NB4 (cell line): ENCODE measurements at regions not wholly inside any gene's neighbourhood (a gene's known extent, or its start where the extent isn't known, plus 50 kb on each side); places are given as distances from the start of the nearest gene placed in this dataset.

Experiments used
- POLR2A ChIP-seq: IDR thresholded peaks from 2 replicates; pipeline ENCODE4 v1.6.1; 2011; ENCODE audit warnings: mild to moderate bottlenecking; ENCODE audit not compliant: insufficient read length; ENCODE audit errors: extremely low read depth
- TF ChIP-seq, protein P1 (sequence below): IDR thresholded peaks from one replicate; pipeline ENCODE4 v1.5.1; 2012; ENCODE audit warnings: low read depth, low read length
- TF ChIP-seq, protein P2 (sequence below): IDR thresholded peaks from 2 replicates; pipeline ENCODE4 v1.6.1; 2011; ENCODE audit warnings: low read depth, low read length

DNA sequence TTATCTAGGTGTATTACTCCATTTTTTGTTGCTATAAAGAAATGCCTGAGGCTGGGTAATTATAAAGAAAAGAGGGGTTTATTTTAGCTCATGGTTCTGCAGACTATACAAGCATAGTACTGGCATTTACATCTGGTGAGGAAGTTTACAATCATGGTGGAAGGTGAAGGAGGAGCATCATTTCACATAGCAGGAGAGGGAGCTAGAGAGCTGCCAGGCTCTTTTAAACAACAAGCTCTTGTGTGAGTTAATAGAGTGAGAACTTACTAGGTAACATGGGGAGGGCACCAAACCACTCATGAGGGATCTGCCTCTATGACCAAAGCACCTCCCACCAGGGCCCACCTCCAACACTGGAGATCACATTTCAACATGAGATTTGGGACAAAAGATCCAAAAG lies 221.7 kb upstream of the GPC6 start:
- TF ChIP-seq, protein P1, sequence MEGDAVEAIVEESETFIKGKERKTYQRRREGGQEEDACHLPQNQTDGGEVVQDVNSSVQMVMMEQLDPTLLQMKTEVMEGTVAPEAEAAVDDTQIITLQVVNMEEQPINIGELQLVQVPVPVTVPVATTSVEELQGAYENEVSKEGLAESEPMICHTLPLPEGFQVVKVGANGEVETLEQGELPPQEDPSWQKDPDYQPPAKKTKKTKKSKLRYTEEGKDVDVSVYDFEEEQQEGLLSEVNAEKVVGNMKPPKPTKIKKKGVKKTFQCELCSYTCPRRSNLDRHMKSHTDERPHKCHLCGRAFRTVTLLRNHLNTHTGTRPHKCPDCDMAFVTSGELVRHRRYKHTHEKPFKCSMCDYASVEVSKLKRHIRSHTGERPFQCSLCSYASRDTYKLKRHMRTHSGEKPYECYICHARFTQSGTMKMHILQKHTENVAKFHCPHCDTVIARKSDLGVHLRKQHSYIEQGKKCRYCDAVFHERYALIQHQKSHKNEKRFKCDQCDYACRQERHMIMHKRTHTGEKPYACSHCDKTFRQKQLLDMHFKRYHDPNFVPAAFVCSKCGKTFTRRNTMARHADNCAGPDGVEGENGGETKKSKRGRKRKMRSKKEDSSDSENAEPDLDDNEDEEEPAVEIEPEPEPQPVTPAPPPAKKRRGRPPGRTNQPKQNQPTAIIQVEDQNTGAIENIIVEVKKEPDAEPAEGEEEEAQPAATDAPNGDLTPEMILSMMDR = peak; percentile 29
- TF ChIP-seq, protein P2, sequence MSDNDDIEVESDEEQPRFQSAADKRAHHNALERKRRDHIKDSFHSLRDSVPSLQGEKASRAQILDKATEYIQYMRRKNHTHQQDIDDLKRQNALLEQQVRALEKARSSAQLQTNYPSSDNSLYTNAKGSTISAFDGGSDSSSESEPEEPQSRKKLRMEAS = no peak
- TF ChIP-seq POLR2A = no peak
